A673 (cell line): ENCODE measurements at regions not wholly inside any gene's neighbourhood (a gene's known extent, or its start where the extent isn't known, plus 50 kb on each side); places are given as distances from the start of the nearest gene placed in this dataset.

ENCODE experiments used
- BruUV-seq: library from RNA; stranded (reverse); fragments of 400-500 nt; replicated peaks from 2 replicates; lab custom pipeline; 2021; lab: Mats Ljungman, UMichigan
- CTCF ChIA-PET: fragments of 300-600 bp; sonication (Branson Sonifier 250); formaldehyde crosslinking; loops from one replicate; lab custom pipeline; 2022; ENCODE audit warnings: antibody characterized with exemption; lab: Charles Lee
- POLR2A ChIA-PET: fragments of 300-600 bp; sonication (Branson Sonifier 250); formaldehyde crosslinking; loops from one replicate; lab custom pipeline; 2022; ENCODE audit warnings: antibody characterized with exemption; ENCODE audit not compliant: low non-redundant PET; lab: Charles Lee
- DNase-seq: peaks from one replicate; pipeline ENCODE4 v3.0.0-alpha.2; 2015; ENCODE audit warnings: low spot score
- H3K27ac ChIP-seq: fragments of 200-600 bp; sonication (generic); 2 replicates; pipeline ENCODE4 v1.5.1; 2016; ENCODE audit warnings: mixed run types, low read depth, mild to moderate bottlenecking, mixed read lengths, antibody characterized with exemption, low read length; ENCODE audit not compliant: poor library complexity, severe bottlenecking
- H3K27me3 ChIP-seq: fragments of 200-600 bp; sonication (generic); replicated peaks from 2 replicates; pipeline ENCODE4 v1.6.1; 2017; ENCODE audit warnings: mixed run types, low read depth, mild to moderate bottlenecking, mixed read lengths, antibody characterized with exemption, low read length; ENCODE audit not compliant: insufficient read depth, poor library complexity
- H3K36me3 ChIP-seq: fragments of 200-600 bp; sonication (generic); 2 replicates; pipeline ENCODE4 v1.6.1; 2016; ENCODE audit warnings: mixed run types, mild to moderate bottlenecking, mixed read lengths, antibody characterized with exemption, low read length; ENCODE audit not compliant: insufficient read depth, poor library complexity, severe bottlenecking
- H3K4me1 ChIP-seq: fragments of 200-600 bp; sonication (generic); 2 replicates; pipeline ENCODE4 v1.6.1; 2017; ENCODE audit warnings: mixed run types, mild to moderate bottlenecking, mixed read lengths, antibody characterized with exemption, low read length; ENCODE audit not compliant: insufficient read depth, poor library complexity, severe bottlenecking
- H3K4me3 ChIP-seq: fragments of 200-600 bp; sonication (generic); 2 replicates; pipeline ENCODE4 v1.5.1; 2016; ENCODE audit warnings: low read depth, mixed run types, mild to moderate bottlenecking, mixed read lengths, low read length; ENCODE audit not compliant: poor library complexity, severe bottlenecking
- H3K9me3 ChIP-seq: fragments of 200-600 bp; sonication (generic); 2 replicates; pipeline ENCODE4 v1.6.1; 2016; ENCODE audit warnings: mixed run types, low read depth, mild to moderate bottlenecking, mixed read lengths, antibody characterized with exemption, low read length; ENCODE audit not compliant: poor library complexity, severe bottlenecking
- CTCF ChIP-seq: fragments of 300-800, 200-600 bp; sonication (generic); conservative IDR thresholded peaks from 2 replicates; pipeline ENCODE4 v1.5.1; 2017; ENCODE audit warnings: low read depth, mild to moderate bottlenecking, antibody characterized with exemption, low read length, moderate library complexity, mixed read lengths
- EZH2 ChIP-seq: fragments of 200-600 bp; sonication (generic); IDR thresholded peaks from 2 replicates; pipeline ENCODE4 v1.6.1; 2017; ENCODE audit warnings: borderline replicate concordance, low read depth, mild to moderate bottlenecking, mixed read lengths, antibody characterized with exemption, low read length; ENCODE audit not compliant: poor library complexity, severe bottlenecking
- intact Hi-C: fragments of 100-400 bp; cut with micrococcal nuclease; formaldehyde crosslinking; loops from one replicate; pipeline ENCODE4 v1.10.0; 2022; ENCODE audit not compliant: unreplicated experiment

- DNase-seq: no peak
- peaks cover 49% of the 10 kb centered on the region for H3K4me1 ChIP-seq
- TF ChIP-seq CTCF (no peak), EZH2 (no peak)
- CTCF ChIA-PET: no interaction called here
- H3K27ac ChIP-seq: no peak overlapping the region
- no peaks in the 10 kb centered on the region for H3K36me3 ChIP-seq
- no peaks in the 10 kb centered on the region for H3K27me3 ChIP-seq
- H3K9me3 ChIP-seq: no peaks in the 10 kb centered on the region
- intact Hi-C loops: no loop called here
- no peak overlapping the region for H3K4me3 ChIP-seq
- no TSS peak for BruUV-seq
- POLR2A ChIA-PET: no interaction called here
Observed at GRCh38 chr1:10940838-10941237, 71.6 kb upstream of the TARDBP start.

- intact Hi-C loops: loop anchor here (2.0 kb wide), 1 partner anchor 427 kb away; no protein-coding TSS in a partner anchor
- Histone ChIP-seq H3K27ac (peak overlapping the region; percentile 71), H3K4me3 (peak overlapping the region; percentile 34), H3K4me1 (peaks cover 54% of the 10 kb centered on the region), H3K36me3 (no peaks in the 10 kb centered on the region), H3K27me3 (no peaks in the 10 kb centered on the region), H3K9me3 (no peaks in the 10 kb centered on the region)
- TF ChIP-seq EZH2: no peak
- TF ChIP-seq CTCF: peak; percentile 98
- ChIA-PET POLR2A (no interaction called here), CTCF (interaction anchor here (0.6 to 1.0 kb wide), 4 partner anchors 55 to 447 kb away, joined by 3 to 4 read pairs (median 3); no protein-coding TSS in a partner anchor)
- DNase-seq: peak; percentile 85
- BruUV-seq: no TSS peak
Observed at GRCh38 chr1:10941891-10942541, 70.4 kb upstream of the TARDBP start.

DNA sequence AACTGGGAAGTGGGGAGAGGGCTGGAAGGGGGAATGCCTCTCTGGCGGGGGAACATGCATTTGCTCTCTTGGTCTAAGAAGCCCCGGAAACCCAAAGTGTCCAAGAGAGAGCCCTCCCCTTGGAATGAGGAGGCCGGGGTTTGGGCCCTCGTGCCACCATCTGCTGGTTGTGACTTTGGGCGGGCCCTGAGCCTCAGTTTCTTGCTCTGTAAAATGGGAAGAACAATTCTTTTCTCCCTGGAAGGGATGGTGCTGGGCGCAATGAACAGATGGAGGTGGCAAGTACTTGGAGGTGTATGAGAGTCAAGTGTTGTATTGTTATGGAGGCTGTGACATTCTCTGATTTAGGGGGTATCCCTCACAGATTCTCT, 69.9 kb upstream of the TARDBP start:
- no peaks in the 10 kb centered on the region for H3K9me3 ChIP-seq
- no peaks in the 10 kb centered on the region for H3K27me3 ChIP-seq
- peak overlapping the region; percentile 62 for H3K27ac ChIP-seq
- POLR2A ChIA-PET: no interaction called here
- BruUV-seq: no TSS peak
- TF ChIP-seq EZH2 (no peak), CTCF (no peak)
- peak overlapping the region; percentile 34 for H3K4me3 ChIP-seq
- H3K36me3 ChIP-seq: no peaks in the 10 kb centered on the region
- H3K4me1 ChIP-seq: peaks cover 54% of the 10 kb centered on the region
- DNase-seq: no peak
- CTCF ChIA-PET: interaction anchor here (0.6 to 1.0 kb wide), 4 partner anchors 55 to 447 kb away, joined by 3 to 4 read pairs (median 3); no protein-coding TSS in a partner anchor
- intact Hi-C loops: loop anchor here (2.0 kb wide), 1 partner anchor 428 kb away; no protein-coding TSS in a partner anchor
